Ascending aorta (tissue), 2 donors: ENCODE measurements at regions not wholly inside any gene's neighbourhood (a gene's known extent, or its start where the extent isn't known, plus 50 kb on each side); places are given as distances from the start of the nearest gene placed in this dataset.

ENCODE experiments used
- DNase-seq, 2 donors: peaks; one replicate each; pipeline ENCODE4 v3.0.0-alpha.2; 2019; ENCODE audit warnings: low spot score in 2 of 2
- H3K27ac ChIP-seq, 2 donors: fragments of 200-600 bp; sonication (generic); one replicate each; pipeline ENCODE4 v1.5.1; 2016 to 2017; ENCODE audit warnings: mild to moderate bottlenecking in 1 of 2
- H3K27me3 ChIP-seq: fragments of 200-600 bp; sonication (generic); one replicate; pipeline ENCODE4 v1.5.1; 2017
- H3K36me3 ChIP-seq, 2 donors: fragments of 200-600 bp; sonication (generic); one replicate each; pipeline ENCODE4 v1.5.1; 2016
- H3K4me1 ChIP-seq, 2 donors: fragments of 200-600 bp; sonication (generic); one replicate each; pipeline ENCODE4 v1.5.1; 2016 to 2017; ENCODE audit warnings: mild to moderate bottlenecking in 1 of 2
- H3K4me3 ChIP-seq, 2 donors: fragments of 200-600 bp; sonication (generic); one replicate each; pipeline ENCODE4 v1.5.1; 2016 to 2017; ENCODE audit warnings: mild to moderate bottlenecking in 1 of 2
- H3K9me3 ChIP-seq, 2 donors: fragments of 200-600 bp; sonication (generic); one replicate each; pipeline ENCODE4 v1.5.1; 2016
- CTCF ChIP-seq, 3 experiments: fragments of 200-600 bp in 2 of 3; fragments of 450-650 bp in 1 of 3; sonication (generic) in 2 of 3; IDR thresholded peaks; one replicate each; pipeline ENCODE4 v1.5.1; 2016 to 2019; ENCODE audit warnings: antibody characterized with exemption in 3 of 3, mild to moderate bottlenecking in 1 of 3, moderate library complexity in 1 of 3
- intact Hi-C: fragments of 100-400 bp; cut with DNase I; formaldehyde crosslinking; loops from one replicate; pipeline ENCODE4 v1.15.1; 2023

GRCh38 chr6:15822835-15823234, 160.0 kb upstream of the DTNBP1 start:
- H3K27me3 ChIP-seq = no peaks in the 10 kb centered on the region
- DNase-seq = no peak
- no peaks in the 10 kb centered on the region for H3K36me3 ChIP-seq
- intact Hi-C loops = no loop called here
- no peaks in the 10 kb centered on the region for H3K9me3 ChIP-seq
- H3K4me3 ChIP-seq = no peak overlapping the region
- H3K27ac ChIP-seq = no peak overlapping the region
- TF ChIP-seq CTCF (IDR thresholded peaks at IDR 0.05) = no peak
- no peaks in the 10 kb centered on the region for H3K4me1 ChIP-seq

- H3K4me1 ChIP-seq = no peaks in the 10 kb centered on the region
- H3K36me3 ChIP-seq = no peaks in the 10 kb centered on the region
- no peaks in the 10 kb centered on the region for H3K27me3 ChIP-seq
- no peak for TF ChIP-seq CTCF (IDR thresholded peaks at IDR 0.05)
- H3K4me3 ChIP-seq = no peak overlapping the region
- no peaks in the 10 kb centered on the region for H3K9me3 ChIP-seq
- DNase-seq = no peak
- intact Hi-C loops = no loop called here
- no peak overlapping the region for H3K27ac ChIP-seq
These were observed 157.0 kb upstream of the DTNBP1 start for GRCh38 chr6:15819841-15820240.

- no peaks in the 10 kb centered on the region for H3K4me1 ChIP-seq
- no peak for DNase-seq
- no peak for TF ChIP-seq CTCF (IDR thresholded peaks at IDR 0.05)
- H3K27me3 ChIP-seq = no peaks in the 10 kb centered on the region
- H3K27ac ChIP-seq = no peak overlapping the region
- intact Hi-C loops = no loop called here
- no peak overlapping the region for H3K4me3 ChIP-seq
- H3K9me3 ChIP-seq = no peaks in the 10 kb centered on the region
- H3K36me3 ChIP-seq = no peaks in the 10 kb centered on the region
These were observed 156.4 kb upstream of the DTNBP1 start for GRCh38 chr6:15819226-15819625.

- no peak overlapping the region for H3K27ac ChIP-seq
- H3K4me1 ChIP-seq = no peaks in the 10 kb centered on the region
- H3K27me3 ChIP-seq = no peaks in the 10 kb centered on the region
- no peak overlapping the region for H3K4me3 ChIP-seq
- no peak for DNase-seq
- intact Hi-C loops = no loop called here
- H3K36me3 ChIP-seq = no peaks in the 10 kb centered on the region
- H3K9me3 ChIP-seq = no peaks in the 10 kb centered on the region
- no peak for TF ChIP-seq CTCF (IDR thresholded peaks at IDR 0.05)
These were observed 155.7 kb upstream of the DTNBP1 start for GRCh38 chr6:15818491-15818890.

GRCh38 chr6:15818044-15818443, 155.2 kb upstream of the DTNBP1 start:
- intact Hi-C loops = no loop called here
- no peaks in the 10 kb centered on the region for H3K27me3 ChIP-seq
- TF ChIP-seq CTCF (IDR thresholded peaks at IDR 0.05) = no peak

GRCh38 chr6:15817100-15817499, 154.3 kb upstream of the DTNBP1 start:
- H3K36me3 ChIP-seq = no peaks in the 10 kb centered on the region
- no peaks in the 10 kb centered on the region for H3K4me1 ChIP-seq
- H3K4me3 ChIP-seq = no peak overlapping the region
- no peak for DNase-seq
- no peak for TF ChIP-seq CTCF (IDR thresholded peaks at IDR 0.05)
- intact Hi-C loops = no loop called here
- no peaks in the 10 kb centered on the region for H3K9me3 ChIP-seq
- H3K27me3 ChIP-seq = no peaks in the 10 kb centered on the region
- no peak overlapping the region for H3K27ac ChIP-seq

More at GRCh38 chr6:15818044-15818443, 155.2 kb upstream of the DTNBP1 start:
- no peak for DNase-seq
- Histone ChIP-seq H3K27ac (no peak overlapping the region), H3K36me3 (no peaks in the 10 kb centered on the region), H3K4me1 (no peaks in the 10 kb centered on the region), H3K9me3 (no peaks in the 10 kb centered on the region), H3K4me3 (no peak overlapping the region)
